GM21390 (cell line): ENCODE measurements at regions not wholly inside any gene's neighbourhood (a gene's known extent, or its start where the extent isn't known, plus 50 kb on each side); places are given as distances from the start of the nearest gene placed in this dataset.
"Not testable (repeated sequence)": the region's sequence is repeated elsewhere in the genome, so short reads cannot be mapped to it uniquely, and the experiment has no call there.

ENCODE experiments used
- ATAC-seq: cut with Tn5 transposase; IDR thresholded peaks from one replicate; pipeline ENCODE4 v1.9.1; 2021; ENCODE audit not compliant: unreplicated experiment

DNA sequence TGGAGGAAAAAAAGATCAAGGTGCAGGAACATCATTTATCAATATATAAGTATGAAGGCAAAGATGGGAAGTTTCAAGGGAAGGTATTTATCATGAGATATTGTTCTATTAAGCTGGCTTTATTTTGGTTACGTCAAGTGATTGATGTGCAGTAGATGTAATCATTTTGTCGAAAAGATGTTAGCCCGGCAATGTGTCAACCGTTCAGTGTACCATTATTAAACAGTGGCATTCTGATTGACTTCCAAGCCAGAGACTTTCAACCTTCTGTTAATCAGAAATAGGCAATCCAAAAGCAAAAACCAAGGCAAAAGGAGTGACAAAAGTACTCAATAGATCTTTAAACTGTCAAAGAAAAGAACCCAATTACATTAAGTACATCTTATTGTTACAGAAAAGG lies 1340.3 kb upstream of the GOT2 start:
- no peak for ATAC-seq

DNA sequence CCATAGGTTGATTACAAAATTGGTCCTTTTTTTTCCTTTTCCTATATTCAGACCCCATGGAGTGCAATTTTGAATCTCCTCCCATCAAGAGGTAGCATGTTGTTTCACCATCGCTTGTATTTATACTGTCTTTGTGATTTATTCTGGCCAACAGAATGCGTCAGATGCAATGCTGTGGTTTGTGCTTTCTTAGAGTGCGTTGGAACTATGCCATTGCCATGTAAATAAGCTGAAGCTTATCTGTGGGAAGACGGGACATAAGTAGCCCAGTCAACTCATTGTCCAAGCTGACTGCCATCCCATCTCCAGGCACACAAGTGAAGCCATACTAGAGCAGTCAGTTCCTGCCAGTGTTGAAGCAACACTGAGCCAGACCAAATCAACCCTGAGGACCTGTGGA lies 1339.3 kb upstream of the GOT2 start:
- ATAC-seq = no peak

DNA sequence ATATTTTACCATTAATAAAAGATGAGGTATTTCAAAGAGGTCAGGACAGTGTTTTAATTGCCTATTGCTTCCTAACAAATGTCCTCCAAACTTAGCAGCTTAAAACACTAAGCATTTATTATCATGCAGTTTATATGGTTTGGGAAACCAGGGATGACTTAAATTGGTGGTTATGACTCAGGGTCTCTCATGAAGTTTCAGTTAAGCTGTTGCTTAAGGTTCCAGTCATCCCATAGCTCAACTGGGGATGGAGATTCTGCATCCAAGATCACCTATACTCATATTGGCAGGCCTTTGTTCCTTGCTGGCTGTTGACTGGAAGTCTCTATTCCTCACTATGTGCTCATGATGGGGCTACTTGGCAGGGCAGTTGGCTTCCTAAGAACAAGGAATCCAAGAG lies 1329.9 kb upstream of the GOT2 start:
- ATAC-seq = no peak

DNA sequence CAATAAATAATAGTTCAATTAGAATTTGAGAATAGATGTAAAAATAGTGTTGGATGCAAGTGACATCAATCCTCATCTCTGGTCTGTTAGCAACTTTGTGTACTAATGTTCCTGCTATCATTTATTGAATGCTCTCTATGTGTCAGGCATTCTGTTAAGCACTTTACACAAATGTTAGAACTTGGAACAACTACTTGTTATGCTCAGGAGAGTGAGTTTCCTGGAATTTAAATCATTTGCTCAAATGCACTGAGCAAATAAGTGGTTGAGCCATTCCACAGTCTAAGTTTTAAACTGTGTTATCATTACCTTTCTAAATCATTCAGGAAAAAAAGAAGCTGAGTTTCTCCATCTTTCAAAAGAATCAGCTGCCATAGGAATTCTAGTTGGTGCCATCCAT lies 1327.3 kb upstream of the GOT2 start:
- ATAC-seq = no peak

DNA sequence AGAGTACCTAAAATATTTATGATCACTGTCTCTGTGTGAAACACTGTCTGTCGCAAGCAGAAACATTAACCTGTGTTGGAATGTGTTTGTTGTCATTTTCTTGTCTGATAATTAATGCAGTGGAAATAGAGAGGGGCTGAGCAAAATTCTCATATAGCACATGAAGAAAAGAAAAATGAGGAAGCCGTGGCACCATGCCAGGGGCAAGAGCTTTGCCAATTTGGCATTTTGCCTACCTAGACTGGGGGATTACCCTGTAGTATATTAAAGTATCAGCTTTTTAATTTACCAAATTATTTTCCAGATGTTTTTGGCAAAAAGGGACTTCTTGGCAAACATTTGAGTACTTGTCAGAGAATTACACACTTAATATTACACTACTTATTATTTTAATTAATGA lies 1326.6 kb upstream of the GOT2 start:
- no peak for ATAC-seq

DNA sequence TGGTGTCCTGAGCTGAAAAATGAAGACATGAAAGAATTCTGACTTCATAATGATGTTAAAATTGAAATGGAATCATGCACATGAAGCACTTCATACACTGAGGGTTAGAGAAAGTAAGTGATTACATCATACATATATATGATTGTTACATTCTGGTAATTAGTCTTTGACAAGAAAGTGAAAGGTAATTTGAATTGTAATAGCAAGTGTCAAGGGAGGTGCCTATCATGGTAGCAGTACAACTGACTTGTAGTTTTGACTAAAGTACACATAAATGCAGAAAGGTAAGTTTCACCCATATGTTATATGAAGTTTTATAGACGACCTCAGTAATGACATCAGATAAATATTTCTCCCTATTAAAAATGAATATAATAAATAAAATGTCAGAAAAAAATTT lies 1325.0 kb upstream of the GOT2 start:
- no peak for ATAC-seq

DNA sequence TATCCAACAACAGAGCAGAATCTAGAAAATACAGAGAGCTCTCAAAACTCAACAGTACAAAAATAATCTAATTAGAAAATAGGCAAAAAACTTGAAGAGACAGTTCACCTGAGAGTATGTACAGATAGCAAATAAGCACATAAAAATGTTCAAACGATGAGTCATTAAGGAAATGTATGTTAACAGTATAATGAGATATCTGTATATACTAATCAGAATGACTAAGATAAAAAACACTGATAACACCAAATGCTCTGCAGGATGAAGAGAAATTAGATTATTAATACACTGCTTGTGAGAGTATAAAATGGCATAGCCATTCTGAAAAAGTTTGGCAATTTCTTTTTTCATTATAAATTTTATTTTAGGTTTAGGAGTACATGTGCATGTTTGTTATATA lies 1307.6 kb upstream of the GOT2 start:
- no peak for ATAC-seq

DNA sequence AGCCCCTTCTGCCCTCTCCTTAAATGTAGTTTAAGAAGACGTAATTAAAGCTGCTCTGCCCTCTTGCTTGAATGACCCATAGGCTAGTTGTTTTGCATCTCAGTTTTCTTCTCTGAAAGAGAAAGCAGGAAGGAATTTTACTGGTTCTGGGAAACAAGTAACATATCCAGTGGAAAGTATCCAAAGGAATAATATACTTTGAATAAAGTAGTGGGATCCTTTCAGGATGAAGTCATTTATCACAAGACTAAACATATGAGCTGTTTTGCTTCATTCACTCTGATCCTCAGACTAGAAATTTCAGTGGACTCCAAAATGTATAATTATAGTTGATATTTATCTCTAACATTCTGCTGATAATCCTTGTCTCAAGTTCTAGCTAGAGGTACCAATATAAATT lies 1297.6 kb upstream of the GOT2 start:
- ATAC-seq = no peak

DNA sequence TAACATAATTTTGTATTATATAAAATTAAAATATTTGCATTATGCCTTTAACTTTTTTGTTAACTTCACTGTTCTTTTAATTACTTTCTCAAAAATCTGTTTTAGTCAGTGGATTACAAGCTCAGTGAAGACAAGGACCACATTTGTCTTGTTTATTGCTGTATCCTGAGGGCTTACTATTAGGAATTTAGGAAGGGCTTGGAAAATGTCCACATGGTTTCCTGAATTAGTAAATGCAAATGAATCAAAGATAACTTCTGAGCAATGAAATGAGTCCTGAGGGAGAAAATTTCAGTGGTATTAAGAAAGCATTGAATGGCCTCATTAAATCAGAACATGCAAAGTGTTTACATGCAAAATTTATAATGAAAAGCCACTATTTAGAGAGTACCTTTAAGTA lies 1293.2 kb upstream of the GOT2 start:
- no peak for ATAC-seq

DNA sequence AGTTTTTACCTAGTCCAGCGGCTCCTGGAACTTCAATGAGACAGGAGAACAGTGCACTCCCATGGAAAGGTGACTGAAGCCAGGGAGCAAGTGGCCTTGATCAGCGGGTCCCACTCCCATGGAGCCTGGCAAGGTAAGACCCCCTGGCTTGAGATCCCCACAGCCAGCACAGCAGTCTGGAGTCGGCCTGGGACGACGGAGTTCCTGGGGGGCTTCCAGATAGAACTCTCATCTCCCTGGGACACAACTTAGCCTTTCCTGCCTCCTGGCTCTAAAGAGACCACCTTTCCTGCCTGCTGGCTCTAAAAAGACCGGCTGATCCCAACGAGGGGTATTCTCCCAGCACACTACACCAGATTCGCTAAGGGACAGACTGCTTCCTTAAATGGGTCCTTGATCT lies 1279.0 kb upstream of the GOT2 start:
- no peak for ATAC-seq

DNA sequence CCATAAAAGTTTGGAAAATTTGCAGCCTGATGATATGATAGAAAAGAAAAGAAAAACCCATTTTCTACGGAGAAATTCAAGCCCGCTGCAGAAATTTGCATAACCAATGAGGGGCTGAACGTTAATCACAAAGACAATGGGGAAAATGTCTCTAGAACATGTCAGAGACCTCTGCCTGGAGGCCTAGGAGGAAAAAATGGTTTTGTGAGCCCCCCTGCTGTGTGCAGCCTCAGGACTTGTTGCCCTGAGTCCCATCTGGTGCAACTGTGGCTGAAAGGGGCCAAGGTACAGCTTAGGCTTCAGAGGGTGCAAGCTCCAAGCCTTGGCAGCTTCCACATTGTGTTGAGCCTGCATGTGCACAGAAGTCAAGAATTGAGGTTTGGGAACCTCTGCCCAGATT lies 1267.4 kb upstream of the GOT2 start:
- ATAC-seq = no peak

DNA sequence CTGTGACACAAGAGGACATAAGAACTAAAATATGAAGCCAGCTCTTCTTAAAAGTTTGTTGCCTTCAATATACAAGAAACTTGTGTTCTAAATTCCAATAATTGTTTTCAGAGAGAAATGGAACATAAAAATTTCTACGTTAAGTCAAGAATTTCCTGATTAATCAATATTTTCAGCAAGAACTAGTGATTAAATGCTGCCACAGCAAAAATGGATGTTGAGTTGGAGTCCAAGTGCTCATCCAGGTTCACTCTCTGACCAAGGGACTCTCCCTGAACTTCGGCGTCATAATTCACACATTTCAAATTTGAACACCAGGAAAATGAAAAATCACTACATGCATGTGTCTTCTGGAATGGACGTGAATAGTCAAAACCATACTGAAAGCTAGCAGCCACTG lies 1263.6 kb upstream of the GOT2 start:
- no peak for ATAC-seq

DNA sequence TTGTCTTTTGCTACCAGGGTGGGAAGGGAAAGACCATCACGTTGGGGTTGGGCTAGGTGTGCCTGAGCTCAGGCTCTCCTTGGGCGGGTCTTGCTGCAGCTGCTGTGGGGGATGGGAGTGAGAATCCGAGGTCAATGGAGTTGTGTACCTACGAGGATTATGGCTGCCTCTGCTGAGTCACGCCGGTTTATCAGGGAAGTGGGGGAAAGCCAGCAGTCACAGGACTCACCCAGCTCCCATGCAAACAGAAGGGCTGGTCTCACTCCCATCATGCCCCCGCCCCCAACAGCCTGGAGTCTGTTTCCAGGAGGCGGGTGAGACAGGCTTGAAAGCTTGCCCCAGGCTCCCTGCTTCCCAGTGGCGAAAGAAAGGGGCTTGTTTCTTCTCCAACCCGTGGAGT lies 1259.0 kb upstream of the GOT2 start:
- ATAC-seq = no peak

DNA sequence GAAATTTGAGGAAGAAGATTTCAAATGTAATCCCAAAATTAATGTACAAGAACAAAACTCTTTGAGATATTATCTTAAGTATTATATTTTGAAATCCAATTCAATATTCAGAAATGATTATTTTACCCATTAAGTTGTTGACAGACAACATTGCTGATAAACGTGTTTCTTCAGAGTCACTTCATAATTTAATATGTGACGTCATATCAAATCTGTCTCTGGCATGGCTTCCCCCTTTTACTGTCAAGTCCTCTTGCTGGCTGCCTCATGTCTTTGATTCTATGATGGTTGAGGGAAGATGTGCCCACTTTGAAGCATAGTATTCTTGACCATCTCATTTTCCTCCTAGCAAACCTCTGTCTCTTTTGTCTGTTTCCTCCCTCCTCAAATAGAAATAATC lies 1257.1 kb upstream of the GOT2 start:
- ATAC-seq = no peak

DNA sequence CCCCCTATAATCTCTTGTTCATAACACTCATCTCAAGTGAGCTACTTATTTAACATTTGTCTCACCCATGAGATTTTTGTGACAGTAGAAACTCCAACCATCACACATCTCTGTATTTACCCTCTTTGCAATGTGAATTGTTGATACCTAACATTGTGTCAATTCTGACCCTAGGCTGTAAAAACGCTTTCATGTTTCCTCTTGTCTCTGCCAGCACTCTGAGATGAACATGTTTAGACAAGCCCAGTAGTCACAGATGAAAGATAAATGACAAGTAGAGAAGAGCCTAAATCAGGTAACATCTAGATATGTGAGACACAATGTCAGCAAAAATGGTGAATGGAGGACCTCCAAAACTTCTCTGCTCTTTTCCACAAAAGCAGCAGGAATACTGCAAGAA lies 1254.5 kb upstream of the GOT2 start:
- ATAC-seq = no peak

DNA sequence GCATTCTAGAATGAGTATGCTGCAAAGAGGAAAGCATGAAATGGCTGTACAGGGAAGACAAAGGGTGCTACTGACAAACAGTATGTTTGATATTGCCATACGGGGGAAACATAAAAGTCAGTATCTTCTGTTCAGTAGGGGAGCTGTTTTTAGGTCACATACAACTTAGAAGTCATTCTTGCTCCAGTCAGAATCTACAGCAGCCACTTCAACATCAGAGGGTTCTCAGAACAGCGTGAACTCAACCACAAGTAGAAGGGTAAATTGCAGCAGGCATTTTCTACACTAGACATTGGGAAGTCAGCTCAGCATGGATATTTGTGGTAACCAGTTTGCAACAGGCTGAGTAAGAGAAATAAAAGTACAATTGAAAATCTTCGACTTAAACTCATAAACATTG lies 1241.8 kb upstream of the GOT2 start:
- ATAC-seq = no peak

DNA sequence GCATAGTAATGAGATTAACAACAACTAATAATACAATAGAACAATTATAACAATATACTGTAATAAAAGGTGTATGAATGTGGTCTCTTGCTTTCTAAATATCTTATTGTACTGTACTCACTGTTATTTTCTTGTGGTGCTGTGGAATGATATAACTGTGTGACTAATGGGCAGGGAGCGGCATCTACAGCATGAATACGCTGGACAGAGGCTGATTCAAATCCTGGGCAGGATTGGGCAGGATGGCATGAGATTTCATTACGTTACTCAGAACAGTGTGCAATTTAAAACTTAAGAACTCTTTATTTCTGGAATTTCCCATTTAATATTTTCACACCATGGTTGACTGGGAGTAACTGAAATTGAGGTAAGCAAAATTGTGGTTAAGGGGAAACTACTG lies 1239.8 kb upstream of the GOT2 start:
- ATAC-seq = no peak

DNA sequence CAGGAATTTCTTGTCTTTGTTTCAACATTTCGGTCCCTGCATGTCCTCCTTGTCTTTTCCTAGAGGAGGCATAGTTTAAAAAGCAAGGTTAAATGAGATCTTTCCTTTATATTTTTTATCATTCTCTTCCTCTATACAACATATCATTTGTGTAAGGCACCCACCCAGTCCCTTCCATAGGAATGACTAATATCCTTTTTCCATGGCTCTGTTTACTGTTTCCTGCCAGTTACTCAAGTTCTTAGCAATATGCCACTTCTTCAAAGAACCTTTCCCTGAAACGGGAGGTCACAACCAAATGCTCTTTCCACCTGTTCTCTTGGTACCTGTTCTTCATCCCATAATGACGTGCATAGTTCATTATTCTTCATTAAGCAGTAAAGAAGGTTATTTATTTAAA lies 1237.1 kb upstream of the GOT2 start:
- ATAC-seq = no peak

DNA sequence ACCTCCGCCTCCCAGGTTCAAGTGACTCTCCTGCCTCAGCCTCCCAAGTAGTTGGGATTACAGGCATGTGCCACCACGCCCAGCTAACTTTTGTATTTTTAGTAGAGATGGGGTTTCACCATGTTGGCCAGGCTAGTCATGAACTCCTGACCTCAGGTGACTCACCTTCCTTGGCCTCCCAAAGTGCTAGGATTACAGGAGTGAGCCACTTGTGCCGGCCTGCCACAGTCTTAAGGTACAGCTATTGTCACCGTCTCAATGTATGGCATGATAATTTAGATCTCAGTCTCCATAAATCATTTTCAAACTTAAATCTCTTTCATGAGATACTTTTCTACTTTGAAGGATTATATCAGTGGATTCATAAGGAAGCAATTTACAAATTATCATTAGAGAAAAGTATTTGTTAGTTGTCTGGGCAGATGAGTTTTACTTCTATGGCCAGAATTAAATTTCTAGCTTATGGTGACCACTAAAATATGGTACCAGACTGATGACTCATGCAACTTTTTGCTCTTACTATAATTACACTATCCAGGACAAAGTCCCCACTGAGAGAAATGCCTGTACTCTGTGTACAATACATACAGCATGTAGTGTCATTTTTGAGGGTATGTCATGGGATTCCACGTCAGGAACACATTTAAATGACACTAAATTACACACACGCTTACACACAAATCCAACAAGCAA lies 1230.3 kb upstream of the GOT2 start:
- no peak for ATAC-seq

DNA sequence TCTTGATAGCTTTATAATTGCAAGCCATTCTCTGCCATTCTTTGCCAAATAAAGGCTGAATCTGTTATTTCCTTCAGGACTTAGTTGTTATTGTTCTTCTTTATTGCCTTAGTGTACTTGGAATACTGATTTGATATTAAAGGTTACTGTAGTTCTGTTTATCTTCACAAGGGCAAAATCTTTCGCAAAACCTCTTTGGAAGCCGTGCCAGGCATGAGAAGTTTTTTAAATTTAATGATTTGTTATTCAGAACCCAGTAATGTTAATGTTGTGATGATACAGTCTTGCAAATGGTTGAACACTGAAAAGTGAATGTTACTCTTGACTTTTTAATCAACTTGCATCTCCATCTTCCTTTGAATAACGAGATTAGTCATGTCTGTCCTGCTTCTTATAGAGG lies 1225.2 kb upstream of the GOT2 start:
- ATAC-seq = no peak

DNA sequence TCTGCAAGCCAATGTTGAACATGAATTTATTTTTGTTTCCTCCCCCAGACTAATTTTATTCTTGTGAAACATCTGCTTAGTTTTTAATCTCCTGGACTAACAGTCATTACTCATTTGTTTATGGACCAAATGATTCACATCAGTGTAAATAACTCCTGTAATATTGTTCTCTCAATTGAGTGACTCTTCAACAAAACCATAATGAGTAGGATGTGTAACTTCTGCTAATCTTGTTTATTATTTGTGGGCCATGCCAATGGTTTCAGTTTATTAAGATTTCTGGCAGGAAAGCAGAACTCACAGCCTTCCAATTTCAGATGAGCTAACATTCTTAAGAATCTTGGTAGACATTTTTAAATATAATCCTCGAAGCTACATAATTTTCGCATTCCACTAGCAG lies 1216.3 kb upstream of the GOT2 start:
- no peak for ATAC-seq

DNA sequence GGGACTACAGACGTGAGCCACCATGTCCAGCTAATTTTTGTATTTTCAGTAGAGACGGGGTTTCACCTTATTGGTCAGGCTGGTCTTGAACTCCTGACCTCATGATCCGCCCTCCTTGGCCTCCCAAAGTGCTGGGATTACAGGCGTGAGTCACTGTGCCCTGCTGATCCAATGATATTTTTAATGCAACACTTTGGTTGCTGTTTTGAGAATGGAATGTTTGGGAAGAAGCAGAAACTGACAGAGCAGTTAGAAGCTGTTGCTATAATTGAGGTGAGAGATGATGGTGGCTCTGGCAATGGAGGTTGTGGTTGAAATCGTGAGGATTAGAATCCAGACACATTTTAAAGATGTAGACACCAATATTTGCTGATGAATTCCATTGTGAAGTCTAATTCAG lies 1209.9 kb upstream of the GOT2 start:
- ATAC-seq = not testable (repeated sequence)

DNA sequence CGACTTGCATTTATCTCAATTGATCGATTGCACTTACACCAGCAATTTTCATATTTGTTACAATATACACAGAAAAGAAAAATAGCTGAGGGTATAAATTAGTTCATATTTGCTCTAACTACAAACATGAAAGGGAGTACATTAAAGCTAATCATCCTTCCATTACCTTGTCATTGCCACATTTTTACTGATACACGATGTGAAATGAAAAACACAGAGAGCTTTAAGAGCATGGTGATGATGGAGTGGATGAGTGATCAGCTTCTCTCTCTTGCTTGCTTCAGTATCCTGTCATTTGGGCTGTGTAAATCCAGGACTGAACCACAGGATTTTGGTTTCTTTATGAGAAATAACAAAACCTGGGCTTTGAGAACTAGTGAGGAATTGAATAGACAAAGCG lies 1207.5 kb upstream of the GOT2 start:
- no peak for ATAC-seq

DNA sequence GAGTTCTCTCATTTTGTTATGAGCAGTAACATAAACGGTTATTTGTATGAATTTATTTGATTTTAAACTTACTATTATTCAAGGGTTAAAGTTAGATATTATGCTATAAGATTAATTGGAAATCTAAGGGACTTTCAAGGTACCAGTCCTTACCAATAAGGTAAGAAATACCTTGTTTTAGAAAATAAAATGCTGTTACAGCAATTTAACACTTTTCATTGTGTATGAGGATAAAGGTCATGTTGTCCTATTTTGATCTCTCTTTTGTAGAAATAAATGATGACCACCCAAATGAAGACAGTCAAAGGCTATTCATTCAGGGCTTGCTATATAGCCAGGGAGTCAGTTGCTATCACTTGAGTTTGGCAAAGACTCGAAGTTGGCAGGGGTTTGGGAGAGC lies 1185.9 kb upstream of the GOT2 start:
- no peak for ATAC-seq
